Nephron (organoid): ENCODE measurements at regions not wholly inside any gene's neighbourhood (a gene's known extent, or its start where the extent isn't known, plus 50 kb on each side); places are given as distances from the start of the nearest gene placed in this dataset.

Experiments used
- H3K27ac Mint-ChIP-seq, 3 experiments: 2 replicates each; pipeline ENCODE4 v1.8.0; 2020; ENCODE audit warnings: mixed read lengths in 3 of 3, mild to moderate bottlenecking in 2 of 3, moderate library complexity in 1 of 3
- H3K27me3 Mint-ChIP-seq: 2 replicates; pipeline ENCODE4 v1.8.0; 2021; ENCODE audit warnings: low read depth, mild to moderate bottlenecking, moderate library complexity, mixed read lengths
- H3K36me3 Mint-ChIP-seq: 2 replicates; pipeline ENCODE4 v1.8.0; 2020; ENCODE audit warnings: low read depth, mixed read lengths
- H3K4me1 Mint-ChIP-seq: 2 replicates; pipeline ENCODE4 v1.8.0; 2020; ENCODE audit warnings: mixed read lengths
- H3K4me3 Mint-ChIP-seq, 3 experiments: 2 replicates each; pipeline ENCODE4 v1.8.0; 2020; ENCODE audit warnings: mild to moderate bottlenecking in 3 of 3, mixed read lengths in 3 of 3, moderate library complexity in 2 of 3
- H3K9me3 Mint-ChIP-seq: 2 replicates; pipeline ENCODE4 v1.8.0; 2020; ENCODE audit warnings: mixed read lengths
- CTCF ChIP-seq, 3 experiments: fragments of 200-600 bp; sonication (generic); IDR thresholded peaks; one replicate each; pipeline ENCODE4 v1.5.0; 2021; ENCODE audit warnings: antibody characterized with exemption in 3 of 3; ENCODE audit not compliant: unreplicated experiment in 3 of 3

GRCh38 chr18:78479443-78479842 lies 500.2 kb upstream of the SALL3 start:
- H3K4me1 Mint-ChIP-seq: no peaks in the 10 kb centered on the region
- H3K36me3 Mint-ChIP-seq: no peaks in the 10 kb centered on the region
- TF ChIP-seq CTCF (IDR thresholded peaks at IDR 0.05; ENCODE audit: unreplicated experiment in 3 of 3): no peak
- peaks cover 3% of the 10 kb centered on the region for H3K27me3 Mint-ChIP-seq
- H3K4me3 Mint-ChIP-seq: no peak overlapping the region
- H3K9me3 Mint-ChIP-seq: no peaks in the 10 kb centered on the region
- H3K27ac Mint-ChIP-seq: no peak overlapping the region

DNA sequence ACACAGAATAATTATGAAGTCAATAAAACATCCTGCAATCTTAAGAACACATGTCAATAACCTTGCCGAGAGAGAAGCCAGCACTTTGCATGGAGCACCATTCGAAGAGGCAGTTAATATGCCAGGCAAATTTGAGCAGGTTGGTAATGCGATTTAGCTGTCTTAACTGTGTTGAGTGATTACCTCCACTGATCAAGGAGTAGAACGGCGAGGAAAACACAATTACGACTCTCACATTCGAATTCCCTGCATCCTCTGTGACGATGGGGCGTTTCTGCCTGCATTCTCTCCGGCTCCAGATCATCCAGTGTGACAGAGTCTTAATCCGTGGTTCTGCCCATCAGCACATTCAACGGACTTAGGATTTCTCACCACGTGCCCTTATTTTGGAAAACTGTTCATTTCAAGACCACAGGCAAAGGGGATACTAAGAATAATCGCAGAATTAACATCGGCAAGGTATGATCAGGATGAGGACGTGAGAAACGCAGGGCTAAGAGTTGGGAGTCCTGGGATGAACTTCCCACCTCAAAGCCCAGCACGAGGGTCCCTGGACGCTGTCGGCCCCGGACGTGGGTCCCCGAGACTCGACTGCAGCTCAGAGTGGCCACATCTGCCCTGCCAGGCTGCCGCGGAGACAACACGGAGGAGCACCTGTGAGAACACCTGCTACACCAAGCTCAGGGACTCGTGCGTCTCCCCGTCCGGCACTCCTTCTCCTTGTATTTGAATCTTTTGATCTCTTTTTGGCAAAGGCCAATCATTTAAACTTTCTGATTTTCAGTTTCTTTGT lies 499.2 kb upstream of the SALL3 start:
- no peaks in the 10 kb centered on the region for H3K4me1 Mint-ChIP-seq
- no peak overlapping the region for H3K4me3 Mint-ChIP-seq
- H3K27ac Mint-ChIP-seq: no peak overlapping the region
- H3K9me3 Mint-ChIP-seq: no peaks in the 10 kb centered on the region
- H3K27me3 Mint-ChIP-seq: peaks cover 3% of the 10 kb centered on the region
- no peaks in the 10 kb centered on the region for H3K36me3 Mint-ChIP-seq
- no peak for TF ChIP-seq CTCF (IDR thresholded peaks at IDR 0.05; ENCODE audit: unreplicated experiment in 3 of 3)

GRCh38 chr18:78482378-78482777 lies 497.2 kb upstream of the SALL3 start:
- no peak overlapping the region for H3K27ac Mint-ChIP-seq
- H3K4me3 Mint-ChIP-seq: no peak overlapping the region
- peaks cover 4% of the 10 kb centered on the region for H3K27me3 Mint-ChIP-seq
- H3K4me1 Mint-ChIP-seq: no peaks in the 10 kb centered on the region
- TF ChIP-seq CTCF (IDR thresholded peaks at IDR 0.05; ENCODE audit: unreplicated experiment in 3 of 3): no peak
- H3K36me3 Mint-ChIP-seq: no peaks in the 10 kb centered on the region
- no peaks in the 10 kb centered on the region for H3K9me3 Mint-ChIP-seq

- H3K27ac Mint-ChIP-seq: no peak overlapping the region
- H3K36me3 Mint-ChIP-seq: no peaks in the 10 kb centered on the region
- no peak overlapping the region for H3K4me3 Mint-ChIP-seq
- H3K4me1 Mint-ChIP-seq: no peaks in the 10 kb centered on the region
- no peak for TF ChIP-seq CTCF (IDR thresholded peaks at IDR 0.05; ENCODE audit: unreplicated experiment in 3 of 3)
- H3K27me3 Mint-ChIP-seq: peaks cover 6% of the 10 kb centered on the region
- peaks cover 8% of the 10 kb centered on the region for H3K9me3 Mint-ChIP-seq
Measured at GRCh38 chr18:78487649-78488048, 492.0 kb upstream of the SALL3 start.

GRCh38 chr18:78492064-78492812 lies 487.4 kb upstream of the SALL3 start:
- Mint-ChIP-seq H3K4me3 (no peak overlapping the region), H3K27ac (no peak overlapping the region), H3K27me3 (peaks cover 6% of the 10 kb centered on the region), H3K4me1 (no peaks in the 10 kb centered on the region), H3K9me3 (peaks cover 10% of the 10 kb centered on the region), H3K36me3 (no peaks in the 10 kb centered on the region)
- TF ChIP-seq CTCF (IDR thresholded peaks at IDR 0.05; ENCODE audit: unreplicated experiment in 3 of 3): no peak
